Choroid plexus epithelial cell (primary cell): ENCODE measurements at regions not wholly inside any gene's neighbourhood (a gene's known extent, or its start where the extent isn't known, plus 50 kb on each side); places are given as distances from the start of the nearest gene placed in this dataset.

ENCODE experiments used
- DNase-seq: peaks from one replicate; pipeline ENCODE4 v3.0.0-alpha.2; 2010; ENCODE audit warnings: low read depth
- H3K4me3 ChIP-seq: 2 replicates; pipeline ENCODE4 v1.5.1; 2011; ENCODE audit warnings: low read depth, mild to moderate bottlenecking, control low read depth, low read length, moderate library complexity
- CTCF ChIP-seq: conservative IDR thresholded peaks from 2 replicates; pipeline ENCODE4 v1.5.1; 2011; ENCODE audit warnings: low read depth, mild to moderate bottlenecking, control low read depth, inconsistent platforms, low read length, moderate library complexity

GRCh38 chr4:79209822-79210635 lies 115.8 kb downstream of the NAA11 start:
- no peak overlapping the region for H3K4me3 ChIP-seq
- no peak for TF ChIP-seq CTCF
- DNase-seq: no peak

- DNase-seq: no peak
- TF ChIP-seq CTCF: no peak
- H3K4me3 ChIP-seq: no peak overlapping the region
These were observed 116.8 kb downstream of the NAA11 start for GRCh38 chr4:79209081-79209480.

DNA sequence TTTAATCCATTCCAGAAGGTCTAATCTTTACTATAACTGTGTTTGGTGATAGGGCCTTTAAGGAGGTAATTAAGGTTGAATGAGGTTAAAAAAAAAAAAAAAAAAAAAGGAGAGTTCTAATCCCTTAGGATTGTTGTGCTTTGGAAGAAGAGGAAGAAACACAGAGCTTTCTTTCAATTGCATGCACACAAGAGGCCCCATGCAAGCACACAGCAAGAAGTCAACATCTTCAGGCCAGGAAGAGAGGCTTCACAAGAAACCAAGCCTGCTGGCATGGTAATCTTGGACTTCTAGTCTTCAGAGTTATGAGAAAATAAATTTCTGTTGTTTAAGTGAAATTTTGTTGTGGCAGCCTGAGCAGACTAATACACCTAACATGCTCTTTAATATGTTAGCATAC lies 118.6 kb downstream of the NAA11 start:
- no peak for DNase-seq
- no peak for TF ChIP-seq CTCF
- H3K4me3 ChIP-seq: no peak overlapping the region

- H3K4me3 ChIP-seq: no peak overlapping the region
- DNase-seq: no peak
- no peak for TF ChIP-seq CTCF
These were observed 119.2 kb downstream of the NAA11 start for GRCh38 chr4:79206660-79207059.

GRCh38 chr4:79205121-79205520 lies 120.7 kb downstream of the NAA11 start:
- DNase-seq: no peak
- TF ChIP-seq CTCF: no peak
- no peak overlapping the region for H3K4me3 ChIP-seq

DNA sequence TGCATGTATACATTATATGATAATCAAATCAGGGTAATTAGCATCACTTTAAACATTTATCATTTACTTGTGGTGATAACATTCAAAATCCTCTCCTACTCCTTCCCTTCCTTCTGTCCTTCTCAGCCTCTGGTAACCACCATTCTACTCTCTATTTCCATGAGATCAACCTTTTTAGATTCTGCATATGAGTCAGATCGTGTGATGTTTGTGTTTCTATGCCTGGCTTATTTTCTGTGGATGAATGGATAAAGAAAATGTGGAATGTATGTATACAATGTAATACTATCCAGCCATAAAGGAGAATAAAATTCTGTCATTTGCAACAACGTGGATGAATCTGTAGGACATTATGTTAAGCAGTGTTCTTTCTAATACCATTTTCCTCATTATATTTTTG lies 123.9 kb downstream of the NAA11 start:
- H3K4me3 ChIP-seq: no peak overlapping the region
- DNase-seq: no peak
- TF ChIP-seq CTCF: no peak

GRCh38 chr4:79199743-79200142 lies 126.1 kb downstream of the NAA11 start:
- TF ChIP-seq CTCF: no peak
- H3K4me3 ChIP-seq: no peak overlapping the region
- no peak for DNase-seq
